ENCODE measurements at regions not wholly inside any gene's neighbourhood (a gene's known extent, or its start where the extent isn't known, plus 50 kb on each side); places are given as distances from the start of the nearest gene placed in this dataset.

DNA sequence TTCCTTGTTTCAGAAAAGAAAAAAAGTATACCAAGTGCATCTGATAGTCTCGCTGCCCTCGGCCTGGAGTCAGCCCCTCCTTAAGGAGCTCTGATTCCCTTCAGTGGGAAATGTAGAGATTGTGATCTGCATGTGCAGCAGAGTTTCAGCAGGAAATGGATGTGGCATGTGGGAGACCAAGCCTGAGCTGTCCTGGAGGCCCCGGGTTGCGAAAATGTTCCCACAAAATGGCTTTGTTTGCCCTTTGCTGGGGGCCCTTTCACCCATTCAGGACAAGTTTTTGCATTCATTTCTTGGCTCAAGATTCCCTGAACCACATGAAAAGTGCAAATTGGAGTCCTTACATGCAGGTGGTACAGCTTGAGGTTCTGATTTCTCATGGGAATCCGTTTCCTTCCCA lies 230.9 kb downstream of the GADD45G start:
- H3K27ac Mint-ChIP-seq (ENCODE audit: unreplicated experiment): no peak overlapping the region
- no peaks in the 10 kb centered on the region for H3K9me3 Mint-ChIP-seq (ENCODE audit: unreplicated experiment)
- no peaks in the 10 kb centered on the region for H3K36me3 Mint-ChIP-seq (ENCODE audit: low read depth, unreplicated experiment)
- TF ChIP-seq, protein P1, sequence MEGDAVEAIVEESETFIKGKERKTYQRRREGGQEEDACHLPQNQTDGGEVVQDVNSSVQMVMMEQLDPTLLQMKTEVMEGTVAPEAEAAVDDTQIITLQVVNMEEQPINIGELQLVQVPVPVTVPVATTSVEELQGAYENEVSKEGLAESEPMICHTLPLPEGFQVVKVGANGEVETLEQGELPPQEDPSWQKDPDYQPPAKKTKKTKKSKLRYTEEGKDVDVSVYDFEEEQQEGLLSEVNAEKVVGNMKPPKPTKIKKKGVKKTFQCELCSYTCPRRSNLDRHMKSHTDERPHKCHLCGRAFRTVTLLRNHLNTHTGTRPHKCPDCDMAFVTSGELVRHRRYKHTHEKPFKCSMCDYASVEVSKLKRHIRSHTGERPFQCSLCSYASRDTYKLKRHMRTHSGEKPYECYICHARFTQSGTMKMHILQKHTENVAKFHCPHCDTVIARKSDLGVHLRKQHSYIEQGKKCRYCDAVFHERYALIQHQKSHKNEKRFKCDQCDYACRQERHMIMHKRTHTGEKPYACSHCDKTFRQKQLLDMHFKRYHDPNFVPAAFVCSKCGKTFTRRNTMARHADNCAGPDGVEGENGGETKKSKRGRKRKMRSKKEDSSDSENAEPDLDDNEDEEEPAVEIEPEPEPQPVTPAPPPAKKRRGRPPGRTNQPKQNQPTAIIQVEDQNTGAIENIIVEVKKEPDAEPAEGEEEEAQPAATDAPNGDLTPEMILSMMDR (IDR thresholded peaks at IDR 0.05; ENCODE audit: unreplicated experiment): no peak
- H3K4me1 Mint-ChIP-seq (ENCODE audit: unreplicated experiment): peaks cover 28% of the 10 kb centered on the region
- DNase-seq (ENCODE audit: low spot score): no peak
- no peak overlapping the region for H3K4me3 Mint-ChIP-seq (ENCODE audit: unreplicated experiment)
- peaks cover 4% of the 10 kb centered on the region for H3K27me3 Mint-ChIP-seq (ENCODE audit: unreplicated experiment)

DNA sequence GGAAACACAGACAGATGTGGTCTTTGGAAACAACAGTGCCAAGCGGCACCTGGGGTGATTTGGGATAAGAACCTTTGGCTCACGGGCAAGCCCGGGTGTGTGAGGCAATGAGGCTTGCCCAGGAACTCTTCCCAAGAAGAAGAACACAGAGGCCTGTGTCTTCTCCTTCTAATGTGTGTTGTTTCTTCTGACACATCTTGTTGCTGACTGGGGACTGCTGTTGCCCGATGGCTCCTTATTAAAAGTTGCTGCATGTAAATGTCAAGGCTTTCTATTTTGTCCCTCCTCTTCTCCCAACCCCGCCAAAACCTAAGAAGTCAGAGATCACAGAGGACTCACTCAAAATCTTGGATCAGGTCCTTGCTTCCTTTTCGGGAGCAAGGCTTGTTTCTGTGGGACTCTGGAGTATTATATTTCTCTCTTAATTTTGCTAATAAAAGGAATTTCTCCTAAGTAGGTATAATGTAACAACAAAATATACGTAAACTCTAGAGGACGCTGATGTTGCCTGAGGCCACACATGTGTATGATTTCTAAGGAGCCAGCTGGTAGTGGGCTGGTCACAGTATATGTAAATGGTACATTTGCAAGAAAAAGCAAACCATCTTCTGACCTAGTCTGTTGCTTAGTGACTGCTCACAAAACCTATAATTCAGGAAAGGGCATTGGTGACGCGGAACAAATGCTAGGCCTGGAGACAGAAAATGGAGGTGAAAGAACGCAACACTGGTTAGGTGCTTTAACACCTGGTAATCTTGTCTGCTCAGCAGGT lies 232.5 kb downstream of the GADD45G start:
- H3K4me3 Mint-ChIP-seq (ENCODE audit: unreplicated experiment): no peak overlapping the region
- peaks cover 28% of the 10 kb centered on the region for H3K4me1 Mint-ChIP-seq (ENCODE audit: unreplicated experiment)
- H3K36me3 Mint-ChIP-seq (ENCODE audit: low read depth, unreplicated experiment): peaks cover 4% of the 10 kb centered on the region
- H3K27ac Mint-ChIP-seq (ENCODE audit: unreplicated experiment): no peak overlapping the region
- TF ChIP-seq, protein P1 (IDR thresholded peaks at IDR 0.05; ENCODE audit: unreplicated experiment): no peak
- no peaks in the 10 kb centered on the region for H3K9me3 Mint-ChIP-seq (ENCODE audit: unreplicated experiment)
- no peak for DNase-seq (ENCODE audit: low spot score)
- peaks cover 3% of the 10 kb centered on the region for H3K27me3 Mint-ChIP-seq (ENCODE audit: unreplicated experiment)

DNA sequence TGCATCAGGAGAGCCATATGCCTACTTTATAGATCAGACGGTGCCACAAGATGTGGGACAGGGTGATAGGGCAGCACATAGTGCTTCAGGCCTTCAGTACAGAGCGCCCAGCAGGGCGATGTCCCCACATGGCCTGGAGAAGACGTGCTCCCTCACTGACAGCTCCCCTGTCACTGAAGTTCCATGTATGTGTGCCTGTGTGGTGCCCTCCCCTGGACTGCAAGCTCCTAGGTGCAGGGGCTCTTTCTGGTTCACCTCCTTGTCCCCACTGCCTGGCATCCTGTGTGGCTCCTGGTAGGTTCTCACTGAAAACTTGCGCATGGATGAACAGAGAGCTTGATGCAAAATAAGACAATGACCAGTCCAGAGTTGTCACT lies 233.1 kb downstream of the GADD45G start:
- TF ChIP-seq, protein P1 (IDR thresholded peaks at IDR 0.05; ENCODE audit: unreplicated experiment): no peak
- no peak overlapping the region for H3K27ac Mint-ChIP-seq (ENCODE audit: unreplicated experiment)
- H3K4me3 Mint-ChIP-seq (ENCODE audit: unreplicated experiment): no peak overlapping the region
- peaks cover 4% of the 10 kb centered on the region for H3K36me3 Mint-ChIP-seq (ENCODE audit: low read depth, unreplicated experiment)
- peaks cover 3% of the 10 kb centered on the region for H3K27me3 Mint-ChIP-seq (ENCODE audit: unreplicated experiment)
- peaks cover 28% of the 10 kb centered on the region for H3K4me1 Mint-ChIP-seq (ENCODE audit: unreplicated experiment)
- H3K9me3 Mint-ChIP-seq (ENCODE audit: unreplicated experiment): no peaks in the 10 kb centered on the region
- no peak for DNase-seq (ENCODE audit: low spot score)

DNA sequence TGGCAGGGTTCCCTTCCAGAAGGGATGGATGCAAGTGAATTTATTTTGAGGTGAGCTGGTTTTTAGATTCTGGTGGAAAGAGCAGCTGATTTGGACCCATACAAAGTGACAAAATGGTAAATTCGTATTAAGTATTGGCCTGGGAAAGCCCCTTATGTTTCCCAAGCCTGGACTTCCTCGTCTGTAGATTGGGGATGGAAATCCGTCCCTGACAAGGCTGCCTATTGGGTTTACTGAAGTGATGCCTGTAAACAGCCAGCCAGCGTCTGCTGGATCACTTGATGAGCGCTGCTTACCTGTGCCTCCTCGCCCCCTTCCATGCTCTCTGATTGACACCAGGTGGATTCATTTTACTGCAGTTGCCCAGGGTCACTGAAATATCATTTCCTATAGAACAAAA lies 233.8 kb downstream of the GADD45G start:
- peaks cover 28% of the 10 kb centered on the region for H3K4me1 Mint-ChIP-seq (ENCODE audit: unreplicated experiment)
- DNase-seq (ENCODE audit: low spot score): no peak
- TF ChIP-seq, protein P1 (IDR thresholded peaks at IDR 0.05; ENCODE audit: unreplicated experiment): no peak
- peaks cover 3% of the 10 kb centered on the region for H3K27me3 Mint-ChIP-seq (ENCODE audit: unreplicated experiment)
- no peak overlapping the region for H3K27ac Mint-ChIP-seq (ENCODE audit: unreplicated experiment)
- no peaks in the 10 kb centered on the region for H3K9me3 Mint-ChIP-seq (ENCODE audit: unreplicated experiment)
- H3K4me3 Mint-ChIP-seq (ENCODE audit: unreplicated experiment): no peak overlapping the region
- H3K36me3 Mint-ChIP-seq (ENCODE audit: low read depth, unreplicated experiment): peaks cover 4% of the 10 kb centered on the region

DNA sequence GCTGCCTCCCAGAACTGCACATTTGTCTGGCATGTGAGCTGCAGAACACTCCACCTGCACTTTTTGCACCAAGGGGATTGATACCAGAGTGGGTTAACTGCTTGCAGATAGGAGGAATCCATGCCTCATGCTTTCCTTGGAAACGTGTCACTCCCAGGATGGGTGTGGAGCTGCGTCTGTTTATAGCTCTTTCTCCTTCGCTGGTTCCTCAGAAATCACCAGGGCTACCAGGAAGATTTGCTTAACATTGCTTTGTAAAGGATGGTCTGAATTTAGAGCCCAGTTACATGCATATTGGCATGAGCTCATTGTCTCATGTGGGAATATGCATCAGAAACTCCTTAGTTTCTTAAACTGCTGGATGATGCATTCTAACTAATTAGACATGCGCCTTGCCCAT lies 234.6 kb downstream of the GADD45G start:
- TF ChIP-seq, protein P1 (IDR thresholded peaks at IDR 0.05; ENCODE audit: unreplicated experiment): no peak
- Mint-ChIP-seq H3K27me3 (ENCODE audit: unreplicated experiment) (peaks cover 3% of the 10 kb centered on the region), H3K36me3 (ENCODE audit: low read depth, unreplicated experiment) (peaks cover 4% of the 10 kb centered on the region), H3K4me3 (ENCODE audit: unreplicated experiment) (no peak overlapping the region), H3K27ac (ENCODE audit: unreplicated experiment) (no peak overlapping the region), H3K4me1 (ENCODE audit: unreplicated experiment) (peaks cover 28% of the 10 kb centered on the region), H3K9me3 (ENCODE audit: unreplicated experiment) (no peaks in the 10 kb centered on the region)
- no peak for DNase-seq (ENCODE audit: low spot score)

All from endothelial cell (in vitro differentiated cells).